H1 (cell line): ENCODE measurements at regions not wholly inside any gene's neighbourhood (a gene's known extent, or its start where the extent isn't known, plus 50 kb on each side); places are given as distances from the start of the nearest gene placed in this dataset.

Experiments used
- CTCF ChIA-PET: fragments of 300-600 bp; sonication (Branson Sonifier 250); formaldehyde crosslinking; loops from one replicate; lab custom pipeline; 2021; ENCODE audit not compliant: partially characterized antibody; lab: Charles Lee
- POLR2A ChIA-PET: fragments of 300-600 bp; sonication (Branson Sonifier 250); formaldehyde crosslinking; loops from one replicate; lab custom pipeline; 2021; ENCODE audit warnings: inconsistent platforms; ENCODE audit not compliant: partially characterized antibody; lab: Charles Lee
- DNase-seq, 2 experiments: peaks; one replicate each; pipeline versions ENCODE4 v3.0.0 to v3.0.0-alpha.2; 2010 to 2022; ENCODE audit warnings: low spot score in 2 of 2, low read depth in 1 of 2, mixed read lengths in 1 of 2
- FAIRE-seq: peaks from 2 replicates; lab custom pipeline; 2011; peaks lifted over from hg19 to GRCh38; lab: Jason Lieb, UNC
- H2AFZ ChIP-seq: 2 replicates; pipeline ENCODE4 v1.8.1; 2012; ENCODE audit warnings: low read length, inconsistent platforms
- H2AK5ac ChIP-seq: 2 replicates; pipeline ENCODE4 v1.6.1; 2013; ENCODE audit warnings: low read depth, low read length
- H2BK120ac ChIP-seq: replicated peaks from 2 replicates; pipeline ENCODE3; 2013; ENCODE audit warnings: low read depth, low read length, inconsistent platforms
- H2BK12ac ChIP-seq: 2 replicates; pipeline ENCODE4 v1.6.1; 2013; ENCODE audit warnings: low read depth, low read length
- H2BK15ac ChIP-seq: 2 replicates; pipeline ENCODE4 v1.6.1; 2013; ENCODE audit warnings: low read length
- H2BK20ac ChIP-seq: 2 replicates; pipeline ENCODE4 v1.6.1; 2013; ENCODE audit warnings: low read length
- H2BK5ac ChIP-seq: 2 replicates; pipeline ENCODE4 v1.6.1; 2013; ENCODE audit warnings: low read depth, low read length
- H3K14ac ChIP-seq: 2 replicates; pipeline ENCODE4 v1.6.1; 2013; ENCODE audit warnings: inconsistent platforms; ENCODE audit not compliant: insufficient read length
- H3K18ac ChIP-seq: 2 replicates; pipeline ENCODE4 v1.6.1; 2013; ENCODE audit warnings: low read length; ENCODE audit errors: extremely low read depth
- H3K23ac ChIP-seq: 2 replicates; pipeline ENCODE4 v1.6.1; 2013; ENCODE audit warnings: inconsistent platforms; ENCODE audit not compliant: insufficient read length
- H3K23me2 ChIP-seq: 2 replicates; pipeline ENCODE4 v1.6.1; 2013; ENCODE audit warnings: low read depth, low read length
- H3K27ac ChIP-seq: 2 replicates; pipeline ENCODE4 v1.6.1; 2011; ENCODE audit warnings: low read depth, low read length, inconsistent platforms
- H3K27me3 ChIP-seq, 4 experiments: replicated peaks in 1 of 4; 1 replicate in 1 of 4; 2 replicates in 3 of 4; pipeline versions ENCODE4 v1.6.1 to v1.8.1; 2011 to 2013; ENCODE audit warnings: low read length in 3 of 4, mild to moderate bottlenecking in 3 of 4, inconsistent platforms in 2 of 4, mixed read lengths in 2 of 4, moderate library complexity in 1 of 4; ENCODE audit not compliant: control insufficient read depth in 3 of 4, insufficient read depth in 3 of 4; ENCODE audit errors: extremely low read depth in 1 of 4
- H3K36me3 ChIP-seq, 4 experiments: 2 replicates each; pipeline versions ENCODE4 v1.6.1 to v1.8.1; 2011 to 2013; ENCODE audit warnings: mild to moderate bottlenecking in 4 of 4, low read length in 3 of 4, moderate library complexity in 2 of 4, control low read depth in 1 of 4, inconsistent platforms in 1 of 4; ENCODE audit not compliant: insufficient read depth in 4 of 4, control insufficient read depth in 2 of 4
- H3K4ac ChIP-seq: replicated peaks from 2 replicates; pipeline ENCODE3; 2013; ENCODE audit warnings: low read length, low read depth, mixed read lengths, inconsistent platforms; ENCODE audit not compliant: insufficient read length
- H3K4me1 ChIP-seq, 4 experiments: replicated peaks in 1 of 4; 1 replicate in 1 of 4; 2 replicates in 3 of 4; pipeline versions ENCODE4 v1.6.1 to v1.8.1; 2011 to 2013; ENCODE audit warnings: low read length in 3 of 4, inconsistent platforms in 2 of 4, mixed read lengths in 1 of 4; ENCODE audit not compliant: insufficient read depth in 4 of 4, control insufficient read depth in 3 of 4
- H3K4me2 ChIP-seq, 2 experiments: 2 replicates each; pipeline versions ENCODE4 v1.6.1 to v1.8.1; 2011 to 2013; ENCODE audit warnings: low read depth in 2 of 2, low read length in 2 of 2, control low read depth in 1 of 2, inconsistent platforms in 1 of 2, mild to moderate bottlenecking in 1 of 2; ENCODE audit not compliant: insufficient read depth in 1 of 2
- H3K4me3 ChIP-seq, 4 experiments: fragments of 200-600, 300-600 bp in 1 of 4; sonication (generic), shearing (Covaris generic), sonication (Bioruptor Twin) in 1 of 4; 2 replicates each; pipeline versions ENCODE4 v1.5.1 to v1.8.1; 2011 to 2016; ENCODE audit warnings: low read length in 4 of 4, low read depth in 3 of 4, control low read depth in 2 of 4, inconsistent platforms in 2 of 4, mild to moderate bottlenecking in 2 of 4, mixed read lengths in 1 of 4, moderate library complexity in 1 of 4; ENCODE audit not compliant: insufficient read depth in 2 of 4; ENCODE audit errors: extremely low read depth in 1 of 4
- H3K56ac ChIP-seq: replicated peaks from 2 replicates; pipeline ENCODE3; 2013; ENCODE audit warnings: low read depth, mild to moderate bottlenecking, mixed read lengths, low read length, inconsistent platforms; ENCODE audit not compliant: insufficient read length
- H3K79me1 ChIP-seq: 2 replicates; pipeline ENCODE4 v1.6.1; 2013; ENCODE audit warnings: low read depth, low read length, control low read depth
- H3K79me2 ChIP-seq, 2 experiments: 2 replicates each; pipeline versions ENCODE4 v1.6.1 to v1.8.1; 2012 to 2013; ENCODE audit warnings: low read length in 2 of 2, mild to moderate bottlenecking in 2 of 2, inconsistent platforms in 1 of 2; ENCODE audit not compliant: insufficient read depth in 2 of 2, control insufficient read depth in 1 of 2
- H3K9ac ChIP-seq, 4 experiments: replicated peaks in 1 of 4; 1 replicate in 1 of 4; 2 replicates in 3 of 4; pipeline versions ENCODE4 v1.6.1 to v1.8.1; 2011 to 2013; ENCODE audit warnings: low read depth in 3 of 4, low read length in 3 of 4, control low read depth in 2 of 4, mild to moderate bottlenecking in 2 of 4, moderate library complexity in 2 of 4, inconsistent platforms in 1 of 4; ENCODE audit errors: extremely low read depth in 1 of 4
- H3K9me3 ChIP-seq, 2 experiments: 2 replicates each; pipeline versions ENCODE4 v1.6.1 to v1.8.1; 2012 to 2013; ENCODE audit warnings: mild to moderate bottlenecking in 2 of 2, moderate library complexity in 2 of 2, control low read depth in 1 of 2, inconsistent platforms in 1 of 2, low read depth in 1 of 2, low read length in 1 of 2, mixed read lengths in 1 of 2; ENCODE audit not compliant: insufficient read depth in 2 of 2
- H4K20me1 ChIP-seq, 2 experiments: replicated peaks in 1 of 2; 2 replicates each; pipeline versions ENCODE3 to v1.8.1; 2011 to 2013; ENCODE audit warnings: inconsistent platforms in 2 of 2, low read length in 2 of 2, mild to moderate bottlenecking in 1 of 2; ENCODE audit not compliant: insufficient read depth in 2 of 2, control insufficient read depth in 1 of 2
- H4K5ac ChIP-seq: 2 replicates; pipeline ENCODE4 v1.6.1; 2013; ENCODE audit warnings: low read length, low read depth, mixed read lengths, inconsistent platforms; ENCODE audit not compliant: insufficient read length
- H4K8ac ChIP-seq: 2 replicates; pipeline ENCODE4 v1.8.0; 2013; ENCODE audit warnings: mild to moderate bottlenecking, moderate library complexity, low read length, inconsistent platforms; ENCODE audit not compliant: insufficient read depth; ENCODE audit errors: extremely low read depth
- H4K91ac ChIP-seq: replicated peaks from 2 replicates; pipeline ENCODE3; 2013; ENCODE audit warnings: low read length, mixed read lengths, inconsistent platforms; ENCODE audit not compliant: insufficient read length
- ATF2 ChIP-seq: IDR thresholded peaks from 2 replicates; pipeline ENCODE4 v1.6.1; 2012; ENCODE audit warnings: low read length, inconsistent platforms
- CBX5 ChIP-seq: fragments of 300-800, 300-1000 bp; sonication (generic); IDR thresholded peaks from 2 replicates; pipeline ENCODE4 v1.7.1; 2016; ENCODE audit warnings: antibody characterized with exemption, low read length, low read depth
- GTF2F1 ChIP-seq: IDR thresholded peaks from 2 replicates; pipeline ENCODE4 v1.6.1; 2012; ENCODE audit warnings: low read depth, low read length, improper control_type of control experiment, borderline replicate concordance
- NANOG ChIP-seq: IDR thresholded peaks from 2 replicates; pipeline ENCODE4 v1.6.1; 2011; ENCODE audit warnings: low read length, low read depth, mild to moderate bottlenecking, inconsistent platforms; ENCODE audit not compliant: insufficient read depth, poor library complexity, severe bottlenecking
- RXRA ChIP-seq: IDR thresholded peaks from 2 replicates; pipeline ENCODE4 v1.6.1; 2011; ENCODE audit warnings: low read depth, mild to moderate bottlenecking, low read length, moderate library complexity; ENCODE audit not compliant: insufficient read depth
- SP2 ChIP-seq: IDR thresholded peaks from 2 replicates; pipeline ENCODE4 v1.6.1; 2012; ENCODE audit warnings: mild to moderate bottlenecking, low read length, inconsistent platforms
- SRF ChIP-seq: IDR thresholded peaks from 2 replicates; pipeline ENCODE4 v1.6.1; 2011; ENCODE audit warnings: mild to moderate bottlenecking, low read depth, low read length, moderate library complexity
- TEAD4 ChIP-seq: IDR thresholded peaks from 2 replicates; pipeline ENCODE4 v1.6.1; 2012; ENCODE audit warnings: low read depth, low read length, inconsistent platforms, mixed read lengths
- WGBS, 2 experiments: shearing (Covaris generic) in 1 of 2; methylation state at CpG; one replicate each; pipeline versions ENCODE4 v1.1.6 to v1.1.7; 2013 to 2015; ENCODE audit warnings: low lambda C conversion rate in 2 of 2, mixed read lengths in 2 of 2, inconsistent platforms in 1 of 2, low coverage in 1 of 2, missing lambda C conversion rate in 1 of 2; ENCODE audit not compliant: insufficient replicate concordance in 2 of 2, insufficient coverage in 1 of 2, insufficient read length in 1 of 2; ENCODE audit errors: extremely low coverage in 1 of 2, missing lambda C conversion rate in 1 of 2; 5-methylcytosine and 5-hydroxymethylcytosine counted together
- TF ChIP-seq, protein P1 (sequence below), 3 experiments: IDR thresholded peaks; 1 replicate in 2 of 3; 2 replicates in 1 of 3; pipeline versions ENCODE4 v1.5.1 to v1.6.1; 2011; ENCODE audit warnings: low read length in 3 of 3, mild to moderate bottlenecking in 3 of 3, inconsistent platforms in 2 of 3, low read depth in 1 of 3, moderate library complexity in 1 of 3; ENCODE audit not compliant: insufficient read depth in 1 of 3; ENCODE audit errors: control extremely low read depth in 1 of 3
- TF ChIP-seq, protein P2 (sequence below): IDR thresholded peaks from 2 replicates; pipeline ENCODE4 v1.6.1; 2011; ENCODE audit warnings: low read depth, mild to moderate bottlenecking, low read length; ENCODE audit not compliant: insufficient read depth

- H3K23me2 ChIP-seq, result no peaks in the 10 kb centered on the region
- CTCF ChIA-PET, result interaction anchor here (1.3 kb wide), 1 partner anchor 13 kb away, joined by 3 read pairs; no protein-coding TSS in a partner anchor
- no peak overlapping the region for H3K9ac ChIP-seq
- H2BK120ac ChIP-seq, result no peak overlapping the region
- H3K23ac ChIP-seq, result no peak overlapping the region
- H3K4me2 ChIP-seq, result no peak overlapping the region
- H3K79me2 ChIP-seq, result no peaks in the 10 kb centered on the region
- H3K56ac ChIP-seq, result no peak overlapping the region
- no peak overlapping the region for H2BK12ac ChIP-seq
- H4K8ac ChIP-seq, result no peak overlapping the region
- H2BK20ac ChIP-seq, result no peak overlapping the region
- 51% methylated on average over 2 of the region's 2 CpGs; no CpG with 5 or more reads in 1 of the 2 experiments for WGBS, 2 experiments
- no peak overlapping the region for H4K91ac ChIP-seq
- no peak overlapping the region for H3K14ac ChIP-seq
- no peak overlapping the region for H3K18ac ChIP-seq
- H3K36me3 ChIP-seq, result no peaks in the 10 kb centered on the region
- H3K9me3 ChIP-seq, result no peaks in the 10 kb centered on the region
- H2AK5ac ChIP-seq, result no peak overlapping the region
- H3K4me1 ChIP-seq, result peaks cover 0 to 3% (median 0%) of the 10 kb centered on the region in 4 experiments; a peak in 2 of 7 replicates
- FAIRE-seq, result no peak
- no peak overlapping the region for H3K27ac ChIP-seq
- H3K79me1 ChIP-seq, result no peaks in the 10 kb centered on the region
- POLR2A ChIA-PET, result no interaction called here
- no peak overlapping the region for H4K5ac ChIP-seq
- no peak overlapping the region for H3K4me3 ChIP-seq
- no peak overlapping the region for H2AFZ ChIP-seq
- no peaks in the 10 kb centered on the region for H4K20me1 ChIP-seq
- H2BK15ac ChIP-seq, result no peak overlapping the region
- no peaks in the 10 kb centered on the region for H3K27me3 ChIP-seq
- no peak overlapping the region for H2BK5ac ChIP-seq
- DNase-seq, result no peak
- no peak overlapping the region for H3K4ac ChIP-seq
- TF ChIP-seq RXRA, result no peak
- TF ChIP-seq, protein P1, sequence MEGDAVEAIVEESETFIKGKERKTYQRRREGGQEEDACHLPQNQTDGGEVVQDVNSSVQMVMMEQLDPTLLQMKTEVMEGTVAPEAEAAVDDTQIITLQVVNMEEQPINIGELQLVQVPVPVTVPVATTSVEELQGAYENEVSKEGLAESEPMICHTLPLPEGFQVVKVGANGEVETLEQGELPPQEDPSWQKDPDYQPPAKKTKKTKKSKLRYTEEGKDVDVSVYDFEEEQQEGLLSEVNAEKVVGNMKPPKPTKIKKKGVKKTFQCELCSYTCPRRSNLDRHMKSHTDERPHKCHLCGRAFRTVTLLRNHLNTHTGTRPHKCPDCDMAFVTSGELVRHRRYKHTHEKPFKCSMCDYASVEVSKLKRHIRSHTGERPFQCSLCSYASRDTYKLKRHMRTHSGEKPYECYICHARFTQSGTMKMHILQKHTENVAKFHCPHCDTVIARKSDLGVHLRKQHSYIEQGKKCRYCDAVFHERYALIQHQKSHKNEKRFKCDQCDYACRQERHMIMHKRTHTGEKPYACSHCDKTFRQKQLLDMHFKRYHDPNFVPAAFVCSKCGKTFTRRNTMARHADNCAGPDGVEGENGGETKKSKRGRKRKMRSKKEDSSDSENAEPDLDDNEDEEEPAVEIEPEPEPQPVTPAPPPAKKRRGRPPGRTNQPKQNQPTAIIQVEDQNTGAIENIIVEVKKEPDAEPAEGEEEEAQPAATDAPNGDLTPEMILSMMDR (IDR thresholded peaks at IDR 0.05; ENCODE audit: control extremely low read depth in 1 of 3, insufficient read depth in 1 of 3, low read depth in 1 of 3, low read length in 3 of 3), result no peak
- TF ChIP-seq CBX5, result no peak
- no peak for TF ChIP-seq GTF2F1
- no peak for TF ChIP-seq NANOG
- no peak for TF ChIP-seq SP2
- TF ChIP-seq, protein P2, sequence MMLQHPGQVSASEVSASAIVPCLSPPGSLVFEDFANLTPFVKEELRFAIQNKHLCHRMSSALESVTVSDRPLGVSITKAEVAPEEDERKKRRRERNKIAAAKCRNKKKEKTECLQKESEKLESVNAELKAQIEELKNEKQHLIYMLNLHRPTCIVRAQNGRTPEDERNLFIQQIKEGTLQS, result no peak
- no peak for TF ChIP-seq TEAD4
- no peak for TF ChIP-seq ATF2
- TF ChIP-seq SRF, result no peak
Measured at GRCh38 chr16:60413969-60414368, 1622.3 kb downstream of the CDH8 start.
